Stimulated activated memory B cell treated with anti-CD40 and anti-IgM and Interleukin-4, amounts not matched to agents 10 μg/mL and 1 μg/mL and 100 μg/mL, for 72 hours (primary cell): ENCODE measurements at regions not wholly inside any gene's neighbourhood (a gene's known extent, or its start where the extent isn't known, plus 50 kb on each side); places are given as distances from the start of the nearest gene placed in this dataset.
"Not testable (repeated sequence)": the region's sequence is repeated elsewhere in the genome, so short reads cannot be mapped to it uniquely, and the experiment has no call there.

Experiments
- ATAC-seq: fragments of 150-1000 bp; cut with Tn5 transposase; 2 replicates; pipeline ENCODE4 v1.10.0; 2021
- H3K27ac Mint-ChIP-seq: one replicate; pipeline ENCODE4 v1.8.0; 2022; ENCODE audit warnings: mild to moderate bottlenecking, mixed read lengths
- H3K27me3 Mint-ChIP-seq: one replicate; pipeline ENCODE4 v1.8.0; 2022; ENCODE audit warnings: mixed read lengths
- H3K36me3 Mint-ChIP-seq: one replicate; pipeline ENCODE4 v1.8.0; 2022; ENCODE audit warnings: mixed read lengths
- H3K4me1 Mint-ChIP-seq: one replicate; pipeline ENCODE4 v1.8.0; 2022; ENCODE audit warnings: mixed read lengths
- H3K4me3 Mint-ChIP-seq: one replicate; pipeline ENCODE4 v1.8.0; 2022; ENCODE audit warnings: mild to moderate bottlenecking, moderate library complexity, mixed read lengths
- H3K9me3 Mint-ChIP-seq: one replicate; pipeline ENCODE4 v1.8.0; 2022; ENCODE audit warnings: mixed read lengths

DNA sequence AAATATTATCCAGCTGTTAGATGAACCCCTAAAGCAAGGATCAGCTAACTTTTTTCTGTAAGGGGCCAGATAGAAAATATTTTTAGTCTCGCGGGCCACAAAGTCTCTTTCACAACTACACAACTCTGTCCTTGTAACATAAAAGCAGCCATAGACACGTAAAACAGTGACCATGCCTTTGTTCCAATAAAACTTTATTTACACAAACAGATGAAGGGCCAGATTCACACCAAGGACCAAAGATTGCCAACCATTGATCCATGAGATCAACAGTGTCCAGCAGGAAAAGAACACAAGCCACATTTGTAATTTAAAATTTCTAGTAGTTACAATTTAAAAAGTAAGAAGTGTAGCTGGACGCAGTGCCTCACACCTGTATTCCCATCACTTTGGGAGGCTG is 109.7 kb downstream of the PHETA1 start:
- no peaks in the 10 kb centered on the region for H3K36me3 Mint-ChIP-seq

DNA sequence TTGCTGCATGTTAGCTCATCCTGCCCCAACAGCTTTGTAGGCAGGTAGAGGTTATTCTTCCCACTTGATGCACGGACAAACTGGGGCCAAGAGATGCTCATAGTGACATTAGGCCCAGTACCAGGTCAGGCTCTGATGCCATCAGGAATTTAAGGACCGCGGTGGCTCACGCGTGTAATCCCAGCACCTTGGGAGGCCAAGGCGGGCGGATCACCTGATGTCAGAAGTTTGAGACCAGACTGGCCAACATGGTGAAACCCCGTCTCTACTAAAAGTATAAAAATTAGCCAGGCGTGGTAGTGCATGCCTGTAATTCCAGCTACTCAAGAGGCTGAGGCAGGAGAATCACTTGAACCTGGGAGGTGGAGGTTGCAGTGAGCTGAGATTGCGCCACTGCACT is 110.8 kb downstream of the PHETA1 start:
- H3K9me3 Mint-ChIP-seq, ATAC-seq, H3K36me3 Mint-ChIP-seq, H3K27ac Mint-ChIP-seq, H3K4me1 Mint-ChIP-seq, H3K4me3 Mint-ChIP-seq: not testable (repeated sequence)
- peaks cover 55% of the 10 kb centered on the region for H3K27me3 Mint-ChIP-seq

More for the DNA sequence above, 109.7 kb downstream of the PHETA1 start:
- Mint-ChIP-seq H3K27ac (no peak overlapping the region), H3K4me3 (no peak overlapping the region), H3K9me3 (peaks cover 4% of the 10 kb centered on the region), H3K27me3 (peaks cover 43% of the 10 kb centered on the region), H3K4me1 (no peaks in the 10 kb centered on the region)
- ATAC-seq, result no peak

DNA sequence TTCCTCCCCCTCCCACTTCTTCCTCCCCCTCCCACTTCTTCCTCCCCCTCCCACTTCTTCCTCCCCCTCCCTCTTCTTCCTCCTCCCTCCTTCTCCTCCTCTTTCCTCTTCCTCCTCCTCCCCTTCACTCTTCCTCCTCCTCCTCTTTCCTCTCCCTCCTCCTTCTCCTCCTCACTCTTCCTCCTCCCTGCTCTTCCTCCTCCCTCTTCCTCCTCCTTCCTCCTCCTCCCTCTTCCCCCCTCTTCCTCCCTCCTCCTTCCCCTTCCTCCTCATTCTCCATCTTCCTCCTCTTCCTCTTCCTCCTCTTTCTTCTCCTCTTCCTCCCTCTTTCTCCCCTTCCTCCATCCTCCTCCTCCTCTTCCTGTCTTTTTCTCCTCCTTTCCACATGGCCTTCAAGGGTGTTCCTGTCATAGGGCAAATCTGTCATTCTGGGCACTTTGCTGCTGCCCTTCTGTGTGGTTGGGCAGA is 111.4 kb downstream of the PHETA1 start:
- no peaks in the 10 kb centered on the region for H3K4me1 Mint-ChIP-seq
- H3K27me3 Mint-ChIP-seq, result peaks cover 55% of the 10 kb centered on the region
- peaks cover 8% of the 10 kb centered on the region for H3K9me3 Mint-ChIP-seq
- H3K4me3 Mint-ChIP-seq, result no peak overlapping the region
- no peak overlapping the region for H3K27ac Mint-ChIP-seq
- H3K36me3 Mint-ChIP-seq, result no peaks in the 10 kb centered on the region
- no peak for ATAC-seq

DNA sequence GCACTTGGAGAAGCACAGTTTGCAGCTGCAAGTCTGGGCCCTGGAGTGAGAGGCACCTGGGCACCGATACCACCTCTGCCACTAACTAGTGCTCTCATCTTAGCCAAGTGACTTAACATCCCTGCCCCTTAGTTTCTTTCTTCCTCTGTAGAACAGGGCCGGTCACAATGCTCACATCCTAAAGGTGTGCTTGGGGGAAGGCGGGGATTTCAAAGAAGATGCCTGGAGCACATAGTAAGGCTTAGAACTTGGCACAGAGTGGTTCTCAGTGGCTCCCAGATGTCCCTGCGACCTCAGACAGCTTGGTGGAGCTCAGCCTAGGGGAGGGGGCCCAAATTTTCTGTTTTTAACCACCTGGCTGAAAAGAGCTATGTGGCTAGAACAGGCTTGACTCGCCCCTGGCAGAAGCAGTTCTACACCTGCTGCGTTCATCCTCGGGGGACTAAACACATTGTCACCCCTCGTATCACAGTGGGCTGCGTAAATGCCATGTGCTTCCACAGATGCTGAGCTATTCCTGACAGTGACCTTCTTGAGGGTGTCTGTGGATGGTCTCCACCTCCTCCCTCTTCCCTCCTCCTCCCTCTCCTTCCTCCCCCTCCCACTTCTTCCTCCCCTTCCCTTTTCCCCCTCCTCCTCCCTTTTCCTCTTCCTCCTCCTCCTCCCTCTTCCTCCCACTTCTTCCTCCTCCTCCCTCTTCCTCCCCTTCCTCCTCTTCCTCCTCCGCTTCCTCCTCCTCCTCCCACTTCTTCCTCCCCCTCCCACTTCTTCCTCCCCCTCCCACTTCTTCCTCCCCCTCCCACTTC is 112.1 kb downstream of the PHETA1 start:
- no peak overlapping the region for H3K27ac Mint-ChIP-seq
- H3K9me3 Mint-ChIP-seq, result peaks cover 8% of the 10 kb centered on the region
- no peaks in the 10 kb centered on the region for H3K36me3 Mint-ChIP-seq
- no peak for ATAC-seq
- H3K4me1 Mint-ChIP-seq, result no peaks in the 10 kb centered on the region
- no peak overlapping the region for H3K4me3 Mint-ChIP-seq
- peaks cover 50% of the 10 kb centered on the region for H3K27me3 Mint-ChIP-seq

DNA sequence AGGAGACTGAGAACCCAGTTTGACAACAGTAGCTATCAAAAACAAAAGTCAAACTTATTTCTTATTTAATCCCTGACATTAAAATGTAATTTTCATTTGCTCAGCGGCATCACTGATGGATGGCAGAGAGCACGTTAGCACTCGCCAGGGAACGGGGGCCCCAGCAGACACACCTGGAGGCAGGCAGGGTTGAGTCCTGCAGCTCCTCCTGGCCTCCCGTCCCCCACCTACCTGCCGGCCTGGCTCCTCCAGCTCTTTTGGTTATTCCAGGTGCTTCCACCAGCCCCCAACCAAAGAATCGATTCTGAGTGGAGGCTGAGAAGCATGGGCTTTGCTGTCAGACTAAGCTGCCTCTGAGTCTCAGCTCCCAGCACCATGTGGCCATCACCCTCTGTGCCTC is 113.6 kb downstream of the PHETA1 start:
- Mint-ChIP-seq H3K4me3 (no peak overlapping the region), H3K27me3 (peaks cover 53% of the 10 kb centered on the region), H3K4me1 (no peaks in the 10 kb centered on the region), H3K36me3 (no peaks in the 10 kb centered on the region), H3K27ac (no peak overlapping the region), H3K9me3 (peaks cover 8% of the 10 kb centered on the region)
- ATAC-seq, result no peak

DNA sequence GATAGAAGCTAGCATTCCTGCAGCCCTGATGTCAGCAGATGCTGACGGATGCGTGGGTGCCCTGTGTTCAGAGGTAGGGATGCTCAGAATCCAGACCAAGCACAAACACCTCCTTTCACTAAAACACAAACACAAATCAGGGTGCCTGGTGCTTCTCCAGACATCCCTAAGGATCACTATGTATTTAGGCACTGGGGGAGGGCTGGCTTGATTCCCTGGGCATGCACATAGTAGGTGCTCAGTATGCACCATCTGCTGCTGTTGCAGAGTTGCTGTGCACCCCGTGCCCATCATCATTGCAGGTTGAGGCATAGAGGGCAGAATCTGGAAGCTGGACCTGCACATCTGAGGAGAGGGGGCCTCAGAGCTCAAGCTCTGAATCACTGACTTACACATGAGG is 114.8 kb downstream of the PHETA1 start:
- H3K4me1 Mint-ChIP-seq, result no peaks in the 10 kb centered on the region
- no peak overlapping the region for H3K4me3 Mint-ChIP-seq
- peaks cover 55% of the 10 kb centered on the region for H3K27me3 Mint-ChIP-seq
- H3K9me3 Mint-ChIP-seq, result peaks cover 8% of the 10 kb centered on the region
- no peak overlapping the region for H3K27ac Mint-ChIP-seq
- ATAC-seq, result no peak
- H3K36me3 Mint-ChIP-seq, result no peaks in the 10 kb centered on the region

DNA sequence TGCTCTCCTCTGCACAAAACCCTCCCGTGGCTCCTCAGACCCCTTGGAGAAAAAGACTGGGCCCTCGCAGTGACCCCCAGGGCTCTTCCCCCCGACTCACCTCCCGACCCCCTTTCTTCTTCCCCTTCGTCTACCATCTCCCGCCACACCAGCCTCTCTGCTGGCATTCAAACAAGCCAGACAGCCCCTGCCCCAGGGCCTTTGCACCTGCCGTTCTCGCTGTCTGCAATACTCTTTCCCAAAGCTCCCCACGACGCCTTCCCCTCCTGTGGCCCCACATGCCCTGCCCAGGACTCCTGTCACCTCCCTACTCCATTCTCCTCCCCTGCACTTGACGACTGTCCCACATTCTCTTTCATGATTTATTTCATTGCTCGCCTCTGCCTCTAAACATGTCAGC is 115.7 kb downstream of the PHETA1 start:
- H3K27me3 Mint-ChIP-seq, result peaks cover 64% of the 10 kb centered on the region
- H3K4me1 Mint-ChIP-seq, result no peaks in the 10 kb centered on the region
- H3K9me3 Mint-ChIP-seq, result peaks cover 8% of the 10 kb centered on the region
- no peak overlapping the region for H3K27ac Mint-ChIP-seq
- ATAC-seq, result no peak
- H3K36me3 Mint-ChIP-seq, result no peaks in the 10 kb centered on the region
- H3K4me3 Mint-ChIP-seq, result no peak overlapping the region

DNA sequence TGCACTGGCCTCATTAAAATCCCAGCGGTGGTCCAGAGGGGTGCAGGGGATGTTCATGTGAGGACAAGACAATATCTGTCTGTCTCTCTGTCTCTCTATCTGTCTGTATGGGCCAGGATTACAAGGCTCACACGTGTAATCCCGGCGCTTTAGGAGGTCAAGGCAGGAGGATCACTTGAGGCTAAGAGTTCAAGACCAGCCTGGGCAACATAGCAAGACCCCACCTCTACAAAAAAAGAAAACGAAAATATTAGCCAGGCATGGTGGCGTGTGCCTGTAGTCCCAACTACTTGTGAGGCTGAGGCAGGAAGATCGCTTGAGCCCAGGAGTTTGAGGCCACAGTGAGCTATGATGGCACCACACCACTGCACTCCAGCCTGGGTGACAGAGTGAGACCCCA is 117.1 kb downstream of the PHETA1 start:
- peaks cover 3% of the 10 kb centered on the region for H3K9me3 Mint-ChIP-seq
- H3K4me3 Mint-ChIP-seq, result no peak overlapping the region
- no peak overlapping the region for H3K27ac Mint-ChIP-seq
- H3K36me3 Mint-ChIP-seq, result no peaks in the 10 kb centered on the region
- H3K27me3 Mint-ChIP-seq, result peaks cover 74% of the 10 kb centered on the region
- H3K4me1 Mint-ChIP-seq, result no peaks in the 10 kb centered on the region
- ATAC-seq, result no peak

DNA sequence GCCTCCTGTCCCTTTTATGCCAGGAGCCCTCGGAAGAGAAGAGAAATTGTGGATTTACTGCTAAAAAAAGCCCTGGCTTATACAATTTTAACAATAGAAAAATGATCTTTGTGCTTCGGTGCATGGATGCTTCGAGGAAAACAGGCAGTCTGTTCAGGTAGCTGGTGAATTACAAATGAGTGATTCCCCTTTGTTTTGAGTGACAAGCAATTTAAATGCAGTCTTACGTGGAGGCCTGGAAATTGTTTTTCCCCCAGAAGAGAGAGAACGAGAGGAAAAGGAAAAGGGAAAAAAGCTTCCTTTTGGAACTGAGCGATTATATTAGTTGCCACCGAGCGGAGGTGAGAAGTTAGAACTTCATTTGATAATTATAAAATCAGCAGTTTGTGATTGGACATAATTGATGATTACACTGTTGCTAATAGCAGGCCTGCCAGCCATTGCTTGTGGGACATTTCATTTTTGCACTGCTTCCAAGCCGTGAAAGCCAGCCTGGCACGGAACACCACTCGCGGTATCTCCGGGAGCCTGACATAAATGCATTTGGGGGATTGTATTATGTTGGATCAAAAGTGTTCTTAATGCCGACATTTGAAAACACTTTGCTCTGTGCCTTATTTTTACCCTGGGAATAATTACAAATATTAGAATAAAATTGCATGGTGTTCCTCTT is 117.7 kb downstream of the PHETA1 start:
- no peak overlapping the region for H3K27ac Mint-ChIP-seq
- H3K4me3 Mint-ChIP-seq, result no peak overlapping the region
- H3K4me1 Mint-ChIP-seq, result no peaks in the 10 kb centered on the region
- no peaks in the 10 kb centered on the region for H3K36me3 Mint-ChIP-seq
- peaks cover 68% of the 10 kb centered on the region for H3K27me3 Mint-ChIP-seq
- no peak for ATAC-seq
- peaks cover 3% of the 10 kb centered on the region for H3K9me3 Mint-ChIP-seq

DNA sequence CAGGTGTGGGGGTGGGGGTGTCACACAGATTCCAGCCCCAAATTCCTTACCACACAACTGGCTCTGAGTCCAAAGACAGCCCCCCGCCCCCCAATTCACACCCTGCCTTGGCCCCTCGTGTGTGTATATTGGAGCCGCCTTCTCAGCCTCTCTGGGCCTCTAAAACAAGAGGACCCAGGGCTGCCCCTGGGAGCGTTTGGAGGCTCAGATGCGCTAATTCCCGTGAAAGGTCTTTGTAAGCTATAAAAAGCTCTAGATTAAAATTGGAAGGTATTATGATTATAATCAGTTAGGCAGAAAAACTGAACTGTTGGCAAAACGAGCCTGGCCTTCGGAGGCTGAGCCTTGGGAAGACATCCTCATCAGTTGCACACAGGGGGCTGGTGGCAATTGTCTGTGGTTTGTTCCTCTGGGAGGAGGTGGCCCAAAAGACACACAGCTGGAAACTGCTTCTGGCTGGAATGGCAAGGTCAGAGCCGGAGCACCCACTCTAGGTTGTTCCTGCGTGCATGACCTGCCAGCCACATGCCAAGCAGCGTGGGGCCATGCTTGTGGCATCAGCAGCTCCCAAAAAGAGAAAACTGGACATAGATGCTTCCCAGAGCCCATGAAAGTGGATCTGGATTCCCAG is 118.5 kb downstream of the PHETA1 start:
- ATAC-seq, result no peak
- no peaks in the 10 kb centered on the region for H3K4me1 Mint-ChIP-seq

DNA sequence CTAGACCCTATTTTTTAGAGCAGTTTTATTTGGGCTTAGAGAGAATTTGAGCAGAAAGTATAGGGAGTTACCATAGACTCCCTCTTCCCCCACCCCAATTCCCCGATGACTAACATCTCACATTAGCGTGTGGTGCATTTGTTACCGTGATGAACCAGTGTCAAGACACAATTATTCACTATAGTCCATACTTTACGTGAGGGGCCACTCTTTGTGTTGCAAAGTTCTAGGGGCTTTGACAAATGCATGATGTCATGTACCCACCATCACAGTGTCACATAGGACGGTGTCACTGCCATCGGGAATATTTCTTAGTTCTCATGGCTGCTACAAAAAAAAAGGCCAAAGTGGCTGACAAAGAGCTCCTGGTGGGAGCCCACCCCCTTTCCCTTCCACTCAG is 119.1 kb downstream of the PHETA1 start:
- Mint-ChIP-seq H3K36me3 (no peaks in the 10 kb centered on the region), H3K4me3 (no peak overlapping the region), H3K27me3 (peaks cover 56% of the 10 kb centered on the region), H3K4me1 (no peaks in the 10 kb centered on the region), H3K27ac (no peak overlapping the region), H3K9me3 (peaks cover 3% of the 10 kb centered on the region)
- no peak for ATAC-seq

More for the DNA sequence above, 118.5 kb downstream of the PHETA1 start:
- H3K27me3 Mint-ChIP-seq, result peaks cover 60% of the 10 kb centered on the region
- no peak overlapping the region for H3K4me3 Mint-ChIP-seq
- no peaks in the 10 kb centered on the region for H3K36me3 Mint-ChIP-seq
- H3K9me3 Mint-ChIP-seq, result peaks cover 3% of the 10 kb centered on the region
- no peak overlapping the region for H3K27ac Mint-ChIP-seq

DNA sequence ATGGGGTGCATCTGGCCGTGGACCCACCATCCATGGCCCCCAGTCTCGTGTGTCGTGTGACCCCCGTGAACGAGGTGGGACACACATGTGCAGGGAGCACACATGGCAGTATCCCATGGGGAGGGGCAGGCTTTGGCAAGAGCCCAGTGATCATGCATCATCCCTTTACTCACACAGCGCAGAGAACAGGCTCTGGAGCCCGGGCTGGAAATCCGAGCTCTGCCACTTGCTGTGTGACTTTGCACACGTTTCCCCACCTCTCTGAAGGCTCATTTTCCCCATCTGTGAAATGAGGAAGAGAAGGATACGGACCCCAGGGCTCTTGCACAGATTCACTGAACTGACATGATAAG is 119.9 kb downstream of the PHETA1 start:
- no peak overlapping the region for H3K27ac Mint-ChIP-seq
- no peak for ATAC-seq

DNA sequence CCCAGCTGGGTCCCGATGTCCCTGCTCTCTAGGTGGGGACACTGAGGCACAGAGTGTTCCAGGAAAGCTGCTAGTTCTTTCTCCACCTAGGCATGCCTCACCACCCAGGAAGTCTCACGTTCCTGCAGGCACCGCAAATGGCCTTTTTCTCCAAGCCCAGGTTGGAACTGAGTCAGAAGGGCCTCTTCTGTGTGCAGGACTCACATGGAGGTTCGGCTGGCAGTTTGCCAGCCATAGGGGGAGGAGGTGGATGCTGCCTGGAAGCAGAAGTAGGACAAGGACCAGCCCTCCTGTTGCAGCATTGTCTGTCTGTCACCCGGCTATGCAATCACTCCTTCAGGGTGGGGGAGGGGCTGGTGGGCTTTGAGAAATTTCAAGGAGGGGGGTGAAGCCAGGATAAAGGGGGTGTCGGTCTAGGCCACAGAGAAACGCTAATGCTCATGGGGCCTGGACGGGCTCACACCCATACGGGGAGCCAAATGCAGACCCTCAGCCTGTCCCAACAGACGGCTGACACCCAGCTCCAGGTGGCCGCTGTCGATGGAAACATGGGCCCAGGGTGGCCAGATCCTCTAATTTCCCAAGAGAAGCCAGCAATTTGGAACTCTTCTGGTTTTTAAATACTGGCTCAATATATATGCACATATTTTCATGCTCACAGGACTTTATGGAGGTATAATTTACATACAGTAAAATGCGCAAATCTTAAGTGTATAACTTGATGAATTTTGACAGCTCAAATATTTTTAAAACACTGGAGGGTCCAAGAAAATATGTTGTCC is 120.5 kb downstream of the PHETA1 start:
- Mint-ChIP-seq H3K27ac (no peak overlapping the region), H3K27me3 (peaks cover 45% of the 10 kb centered on the region), H3K9me3 (peaks cover 5% of the 10 kb centered on the region), H3K36me3 (no peaks in the 10 kb centered on the region), H3K4me1 (no peaks in the 10 kb centered on the region), H3K4me3 (no peak overlapping the region)
- no peak for ATAC-seq

More for the DNA sequence above, 119.9 kb downstream of the PHETA1 start:
- Mint-ChIP-seq H3K4me1 (no peaks in the 10 kb centered on the region), H3K4me3 (no peak overlapping the region), H3K9me3 (peaks cover 6% of the 10 kb centered on the region), H3K27me3 (peaks cover 50% of the 10 kb centered on the region), H3K36me3 (no peaks in the 10 kb centered on the region)

DNA sequence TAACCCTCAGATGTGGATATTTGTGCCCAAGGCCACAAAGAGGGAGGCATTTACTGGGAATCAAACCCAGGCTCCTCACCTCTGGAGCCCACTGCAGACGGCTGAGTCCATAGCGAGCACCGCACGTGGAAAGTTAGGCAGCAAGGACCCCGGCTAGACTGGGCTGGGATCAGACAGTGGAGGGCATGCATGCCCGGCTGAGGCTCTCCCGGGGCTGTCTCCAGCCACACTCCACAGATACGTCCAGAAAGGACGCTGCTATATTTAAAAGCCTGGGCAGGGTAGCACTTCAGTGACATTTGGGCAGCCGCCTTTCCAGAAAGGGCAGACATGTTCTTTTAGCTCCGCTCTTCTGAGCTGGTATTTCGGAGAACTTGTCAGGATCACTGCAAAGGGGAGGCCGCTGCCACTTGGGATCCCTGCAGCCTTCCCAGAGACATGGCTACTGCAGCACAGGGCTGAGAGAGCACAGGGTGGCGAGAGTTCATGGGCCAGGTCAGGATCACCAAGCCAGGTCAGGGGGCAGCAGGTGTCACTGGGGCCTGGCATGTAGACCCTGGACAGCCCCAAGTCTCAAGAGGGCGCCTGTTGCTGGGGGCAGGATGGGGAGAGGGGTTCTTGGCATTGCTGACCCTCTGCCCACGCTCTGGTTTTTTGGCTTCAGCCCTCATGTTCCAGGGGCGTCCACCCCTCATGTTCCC is 121.7 kb downstream of the PHETA1 start:
- H3K4me1 Mint-ChIP-seq, result no peaks in the 10 kb centered on the region
- H3K27me3 Mint-ChIP-seq, result peaks cover 35% of the 10 kb centered on the region
- H3K9me3 Mint-ChIP-seq, result peaks cover 6% of the 10 kb centered on the region
- H3K27ac Mint-ChIP-seq, result no peak overlapping the region
- no peaks in the 10 kb centered on the region for H3K36me3 Mint-ChIP-seq
- ATAC-seq, result no peak
- H3K4me3 Mint-ChIP-seq, result no peak overlapping the region
